IMR-90 (cell line): ENCODE measurements at regions not wholly inside any gene's neighbourhood (a gene's known extent, or its start where the extent isn't known, plus 50 kb on each side); places are given as distances from the start of the nearest gene placed in this dataset.

Source experiments
- ATAC-seq: fragments of 200-7000 bp; cut with Tn5 transposase; 2 replicates; pipeline ENCODE4 v1.9.1; 2020; ENCODE audit warnings: low read depth, mild to moderate bottlenecking, moderate library complexity
- BruUV-seq: library from RNA; stranded (reverse); fragments of 400-500 nt; replicated peaks from 2 replicates; lab custom pipeline; 2021; lab: Mats Ljungman, UMichigan
- CTCF ChIA-PET: fragments of 300-600 bp; formaldehyde crosslinking; extraction: SDS; loops from one replicate; lab custom pipeline; 2021; ENCODE audit warnings: antibody characterized with exemption; lab: Yijun Ruan, JAX
- POLR2A ChIA-PET: fragments of 300-600 bp; sonication (Branson Sonifier 250); formaldehyde crosslinking; loops from one replicate; lab custom pipeline; 2022; ENCODE audit warnings: antibody characterized with exemption; ENCODE audit not compliant: unreplicated experiment; lab: Charles Lee
- DNase-seq: peaks from one replicate; pipeline ENCODE4 v3.0.0; 2013
- H2AFZ ChIP-seq: replicated peaks from 2 replicates; pipeline ENCODE3; 2013; ENCODE audit warnings: low read length, mild to moderate bottlenecking; ENCODE audit not compliant: poor library complexity
- H2AK5ac ChIP-seq: 2 replicates; pipeline ENCODE4 v1.6.1; 2013; ENCODE audit warnings: low read depth, low read length, inconsistent platforms
- H2AK9ac ChIP-seq: replicated peaks from 2 replicates; pipeline ENCODE3; 2013; ENCODE audit warnings: mild to moderate bottlenecking, low read depth, low read length, moderate library complexity; ENCODE audit not compliant: poor library complexity
- H2BK120ac ChIP-seq: 2 replicates; pipeline ENCODE4 v1.6.1; 2013; ENCODE audit warnings: low read depth, low read length, inconsistent platforms
- H2BK15ac ChIP-seq: 3 replicates; pipeline ENCODE4 v1.6.1; 2013; ENCODE audit warnings: low read depth, low read length, inconsistent platforms
- H2BK20ac ChIP-seq: 2 replicates; pipeline ENCODE4 v1.6.1; 2013; ENCODE audit warnings: low read depth, mild to moderate bottlenecking, inconsistent platforms, low read length, moderate library complexity
- H2BK5ac ChIP-seq: 2 replicates; pipeline ENCODE4 v1.6.1; 2013; ENCODE audit warnings: mild to moderate bottlenecking, low read depth, low read length, inconsistent platforms; ENCODE audit not compliant: poor library complexity, severe bottlenecking
- H3K14ac ChIP-seq: replicated peaks from 2 replicates; pipeline ENCODE4 v1.6.1; 2013; ENCODE audit warnings: low read depth, low read length, inconsistent platforms
- H3K18ac ChIP-seq: 2 replicates; pipeline ENCODE4 v1.6.1; 2013; ENCODE audit warnings: low read depth, low read length, control low read depth
- H3K23ac ChIP-seq: 2 replicates; pipeline ENCODE4 v1.6.1; 2013; ENCODE audit warnings: low read depth, low read length, inconsistent platforms
- H3K27ac ChIP-seq: 2 replicates; pipeline ENCODE4 v1.5.1; 2013; ENCODE audit warnings: mild to moderate bottlenecking, control low read depth, low read length; ENCODE audit not compliant: insufficient read depth
- H3K27me3 ChIP-seq: 2 replicates; pipeline ENCODE4 v1.6.1; 2013; ENCODE audit warnings: low read length; ENCODE audit not compliant: control insufficient read depth, insufficient read depth
- H3K36me3 ChIP-seq: 2 replicates; pipeline ENCODE4 v1.6.1; 2013; ENCODE audit warnings: low read length, mixed read lengths; ENCODE audit not compliant: control insufficient read depth, insufficient read depth
- H3K4ac ChIP-seq: 2 replicates; pipeline ENCODE4 v1.6.1; 2013; ENCODE audit warnings: low read depth, low read length, inconsistent platforms
- H3K4me1 ChIP-seq: 2 replicates; pipeline ENCODE4 v1.6.1; 2013; ENCODE audit warnings: low read length, mixed read lengths; ENCODE audit not compliant: control insufficient read depth, insufficient read depth
- H3K4me2 ChIP-seq: 2 replicates; pipeline ENCODE4 v1.6.1; 2013; ENCODE audit warnings: low read depth, mild to moderate bottlenecking, control low read depth, low read length, moderate library complexity
- H3K4me3 ChIP-seq: 2 replicates; pipeline ENCODE4 v1.5.1; 2013; ENCODE audit warnings: low read depth, mild to moderate bottlenecking, control low read depth, low read length, moderate library complexity; ENCODE audit not compliant: insufficient read depth
- H3K56ac ChIP-seq: 2 replicates; pipeline ENCODE4 v1.6.1; 2013; ENCODE audit warnings: low read length, inconsistent platforms; ENCODE audit not compliant: insufficient read depth; ENCODE audit errors: extremely low read depth
- H3K79me1 ChIP-seq, 2 experiments: 2 replicates each; pipeline ENCODE4 v1.6.1; 2013; ENCODE audit warnings: low read length in 2 of 2, inconsistent platforms in 1 of 2, low read depth in 1 of 2
- H3K9ac ChIP-seq: 2 replicates; pipeline ENCODE4 v1.6.1; 2013; ENCODE audit warnings: low read depth, low read length, control low read depth
- H3K9me1 ChIP-seq: 2 replicates; pipeline ENCODE4 v1.6.1; 2013; ENCODE audit warnings: low read length, inconsistent platforms; ENCODE audit not compliant: insufficient read depth
- H3K9me3 ChIP-seq: 2 replicates; pipeline ENCODE4 v1.6.1; 2013; ENCODE audit warnings: low read length; ENCODE audit not compliant: control insufficient read depth, insufficient read depth
- H4K20me1 ChIP-seq: 2 replicates; pipeline ENCODE4 v1.6.1; 2013; ENCODE audit warnings: low read length, inconsistent platforms; ENCODE audit not compliant: insufficient read depth
- H4K5ac ChIP-seq: 2 replicates; pipeline ENCODE4 v1.6.1; 2013; ENCODE audit warnings: mild to moderate bottlenecking, low read depth, low read length, control low read depth
- H4K8ac ChIP-seq, 2 experiments: 2 replicates each; pipeline ENCODE4 v1.6.1; 2013; ENCODE audit warnings: low read depth in 2 of 2, low read length in 2 of 2, control low read depth in 1 of 2, inconsistent platforms in 1 of 2
- H4K91ac ChIP-seq: 2 replicates; pipeline ENCODE4 v1.6.1; 2013; ENCODE audit warnings: low read depth, low read length, inconsistent platforms; ENCODE audit not compliant: insufficient read depth
- BHLHE40 ChIP-seq: fragments of 150-350 bp; IDR thresholded peaks from 2 replicates; pipeline ENCODE4 v1.6.1; 2016; ENCODE audit warnings: mild to moderate bottlenecking, low read depth, low read length
- CEBPB ChIP-seq: IDR thresholded peaks from 2 replicates; pipeline ENCODE4 v1.6.1; 2012; ENCODE audit warnings: low read depth, low read length, improper control_type of control experiment
- CHD1 ChIP-seq: IDR thresholded peaks from 2 replicates; pipeline ENCODE4 v1.6.1; 2012; ENCODE audit warnings: low read depth, low read length, improper control_type of control experiment
- FOS ChIP-seq: fragments of 150-350 bp; IDR thresholded peaks from 2 replicates; pipeline ENCODE4 v1.6.1; 2016; ENCODE audit warnings: low read depth, low read length
- MAFK ChIP-seq: IDR thresholded peaks from 2 replicates; pipeline ENCODE4 v1.6.1; 2012; ENCODE audit warnings: low read depth, low read length, improper control_type of control experiment
- MXI1 ChIP-seq: IDR thresholded peaks from 2 replicates; pipeline ENCODE4 v1.6.1; 2012; ENCODE audit warnings: low read depth, mild to moderate bottlenecking, low read length, moderate library complexity, borderline replicate concordance
- NFE2L2 ChIP-seq: fragments of 150-350 bp; IDR thresholded peaks from 2 replicates; pipeline ENCODE4 v1.6.1; 2016; ENCODE audit warnings: low read depth, mild to moderate bottlenecking, low read length
- POLR2A ChIP-seq: IDR thresholded peaks from 2 replicates; pipeline ENCODE4 v1.6.1; 2012; ENCODE audit warnings: mild to moderate bottlenecking, low read depth, low read length
- RAD21 ChIP-seq: IDR thresholded peaks from 2 replicates; pipeline ENCODE4 v1.6.1; 2012; ENCODE audit warnings: low read length, improper control_type of control experiment
- RCOR1 ChIP-seq: IDR thresholded peaks from 2 replicates; pipeline ENCODE4 v1.6.1; 2012; ENCODE audit warnings: mild to moderate bottlenecking, low read length, improper control_type of control experiment; ENCODE audit not compliant: insufficient replicate concordance
- RFX5 ChIP-seq: IDR thresholded peaks from 2 replicates; pipeline ENCODE4 v1.8.0; 2012; ENCODE audit warnings: low read depth, mild to moderate bottlenecking, low read length, moderate library complexity
- SMC3 ChIP-seq: fragments of 150-350 bp; IDR thresholded peaks from 2 replicates; pipeline ENCODE4 v1.6.1; 2016; ENCODE audit warnings: low read depth, mild to moderate bottlenecking, antibody characterized with exemption, low read length, moderate library complexity
- WGBS, 2 experiments: methylation state at CpG; one replicate each; pipeline versions ENCODE4 v1.1.5 to v1.1.7; 2013; ENCODE audit warnings: missing lambda C conversion rate in 2 of 2; ENCODE audit not compliant: insufficient read length in 1 of 2; ENCODE audit errors: extremely low coverage in 2 of 2; 5-methylcytosine and 5-hydroxymethylcytosine counted together
- dilution Hi-C: fragments of 300-500 bp; cut with HindIII; formaldehyde crosslinking; loops from one replicate; pipeline ENCODE4 v1.14.3; 2018; ENCODE audit warnings: low sequenced_read_pairs; ENCODE audit not compliant: unreplicated experiment
- in situ Hi-C: fragments of 300-500 bp; cut with MboI; formaldehyde crosslinking; loops from 3 replicates; pipeline ENCODE4 v1.14.3; 2019; ENCODE audit warnings: low sequenced_read_pairs, inconsistent platforms, mixed read lengths
- intact Hi-C: fragments of 100-400 bp; cut with micrococcal nuclease; formaldehyde crosslinking; loops from 2 replicates; pipeline ENCODE4 v1.10.0; 2022
- TF ChIP-seq, protein P1 (sequence below): fragments of 150-350 bp; IDR thresholded peaks from 2 replicates; pipeline ENCODE4 v1.6.1; 2016; ENCODE audit warnings: low read depth, mild to moderate bottlenecking, low read length, moderate library complexity, borderline replicate concordance
- TF ChIP-seq, protein P2 (sequence below): fragments of 150-350 bp; IDR thresholded peaks from 2 replicates; pipeline ENCODE4 v1.6.1; 2017; ENCODE audit warnings: mild to moderate bottlenecking, antibody characterized with exemption, low read length, low read depth
- TF ChIP-seq, protein P3 (sequence below): conservative IDR thresholded peaks from 2 replicates; pipeline ENCODE4 v1.5.1; 2012; ENCODE audit warnings: mild to moderate bottlenecking, low read depth, low read length, improper control_type of control experiment

DNA sequence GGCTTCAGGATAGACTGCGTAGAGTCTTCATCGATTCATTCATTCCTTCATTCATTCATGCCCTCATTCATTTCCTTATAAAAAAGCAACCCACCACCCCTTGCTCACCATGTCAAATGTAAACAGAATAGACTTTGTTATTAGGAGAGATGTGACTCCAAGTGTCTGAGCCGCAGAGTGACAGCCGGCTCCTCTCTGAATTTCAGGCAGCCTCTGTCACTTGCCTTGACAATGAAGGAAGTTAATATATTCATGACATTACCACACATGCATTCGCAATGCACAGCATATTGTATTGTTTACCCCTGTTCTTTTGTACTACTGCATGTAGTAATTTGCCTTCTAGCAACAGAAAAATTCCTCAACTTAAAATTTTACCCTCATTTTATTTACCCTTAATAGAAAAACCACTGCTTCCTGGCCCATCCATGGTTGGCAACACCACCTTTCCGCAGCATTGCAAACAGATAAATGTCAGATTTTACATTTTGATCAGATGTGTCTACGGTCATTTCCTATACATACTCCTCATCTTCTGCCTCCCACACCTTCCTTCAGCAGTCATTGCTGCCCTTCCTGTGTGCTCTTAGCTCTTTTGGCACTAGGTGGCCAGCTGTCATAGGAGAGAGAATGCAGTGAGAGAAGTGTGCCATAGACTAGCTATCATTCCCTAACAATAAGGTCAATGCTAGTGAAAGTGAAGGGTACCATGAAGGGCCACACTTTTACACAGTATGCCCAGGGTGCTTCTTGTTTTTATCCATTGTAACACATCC, 1090.8 kb downstream of the BCL11A start:
- no peaks in the 10 kb centered on the region for H3K79me1 ChIP-seq
- no peak overlapping the region for H2BK15ac ChIP-seq
- no peak overlapping the region for H2BK20ac ChIP-seq
- no peaks in the 10 kb centered on the region for H3K9me1 ChIP-seq
- ChIA-PET CTCF (no interaction called here), POLR2A (no interaction called here)
- no peak overlapping the region for H4K5ac ChIP-seq
- H3K4ac ChIP-seq = no peak overlapping the region
- no peak overlapping the region for H2BK5ac ChIP-seq
- H2AFZ ChIP-seq = no peak overlapping the region
- no peak overlapping the region for H3K56ac ChIP-seq
- no peak overlapping the region for H3K14ac ChIP-seq
- TF ChIP-seq POLR2A (no peak), RFX5 (no peak), CHD1 (no peak), FOS (no peak), SMC3 (no peak), RAD21 (no peak), MAFK (no peak), CEBPB (no peak), BHLHE40 (no peak), NFE2L2 (no peak), MXI1 (no peak), RCOR1 (no peak)
- TF ChIP-seq, protein P1, sequence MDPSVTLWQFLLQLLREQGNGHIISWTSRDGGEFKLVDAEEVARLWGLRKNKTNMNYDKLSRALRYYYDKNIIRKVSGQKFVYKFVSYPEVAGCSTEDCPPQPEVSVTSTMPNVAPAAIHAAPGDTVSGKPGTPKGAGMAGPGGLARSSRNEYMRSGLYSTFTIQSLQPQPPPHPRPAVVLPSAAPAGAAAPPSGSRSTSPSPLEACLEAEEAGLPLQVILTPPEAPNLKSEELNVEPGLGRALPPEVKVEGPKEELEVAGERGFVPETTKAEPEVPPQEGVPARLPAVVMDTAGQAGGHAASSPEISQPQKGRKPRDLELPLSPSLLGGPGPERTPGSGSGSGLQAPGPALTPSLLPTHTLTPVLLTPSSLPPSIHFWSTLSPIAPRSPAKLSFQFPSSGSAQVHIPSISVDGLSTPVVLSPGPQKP = no peak
- TF ChIP-seq, protein P2, sequence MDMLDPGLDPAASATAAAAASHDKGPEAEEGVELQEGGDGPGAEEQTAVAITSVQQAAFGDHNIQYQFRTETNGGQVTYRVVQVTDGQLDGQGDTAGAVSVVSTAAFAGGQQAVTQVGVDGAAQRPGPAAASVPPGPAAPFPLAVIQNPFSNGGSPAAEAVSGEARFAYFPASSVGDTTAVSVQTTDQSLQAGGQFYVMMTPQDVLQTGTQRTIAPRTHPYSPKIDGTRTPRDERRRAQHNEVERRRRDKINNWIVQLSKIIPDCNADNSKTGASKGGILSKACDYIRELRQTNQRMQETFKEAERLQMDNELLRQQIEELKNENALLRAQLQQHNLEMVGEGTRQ = no peak
- TF ChIP-seq, protein P3, sequence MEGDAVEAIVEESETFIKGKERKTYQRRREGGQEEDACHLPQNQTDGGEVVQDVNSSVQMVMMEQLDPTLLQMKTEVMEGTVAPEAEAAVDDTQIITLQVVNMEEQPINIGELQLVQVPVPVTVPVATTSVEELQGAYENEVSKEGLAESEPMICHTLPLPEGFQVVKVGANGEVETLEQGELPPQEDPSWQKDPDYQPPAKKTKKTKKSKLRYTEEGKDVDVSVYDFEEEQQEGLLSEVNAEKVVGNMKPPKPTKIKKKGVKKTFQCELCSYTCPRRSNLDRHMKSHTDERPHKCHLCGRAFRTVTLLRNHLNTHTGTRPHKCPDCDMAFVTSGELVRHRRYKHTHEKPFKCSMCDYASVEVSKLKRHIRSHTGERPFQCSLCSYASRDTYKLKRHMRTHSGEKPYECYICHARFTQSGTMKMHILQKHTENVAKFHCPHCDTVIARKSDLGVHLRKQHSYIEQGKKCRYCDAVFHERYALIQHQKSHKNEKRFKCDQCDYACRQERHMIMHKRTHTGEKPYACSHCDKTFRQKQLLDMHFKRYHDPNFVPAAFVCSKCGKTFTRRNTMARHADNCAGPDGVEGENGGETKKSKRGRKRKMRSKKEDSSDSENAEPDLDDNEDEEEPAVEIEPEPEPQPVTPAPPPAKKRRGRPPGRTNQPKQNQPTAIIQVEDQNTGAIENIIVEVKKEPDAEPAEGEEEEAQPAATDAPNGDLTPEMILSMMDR = no peak
- DNase-seq (no peak), ATAC-seq (no peak)
- no peak overlapping the region for H3K4me2 ChIP-seq
- no peak overlapping the region for H4K91ac ChIP-seq
- no peak overlapping the region for H2AK5ac ChIP-seq
- no peak overlapping the region for H3K23ac ChIP-seq
- in situ Hi-C loops = no loop called here
- intact Hi-C loops = no loop called here
- H3K27me3 ChIP-seq = no peaks in the 10 kb centered on the region
- no TSS peak for BruUV-seq
- no peak overlapping the region for H3K18ac ChIP-seq
- H3K27ac ChIP-seq = no peak overlapping the region
- no peaks in the 10 kb centered on the region for H3K36me3 ChIP-seq
- dilution Hi-C loops = no loop called here
- H3K9ac ChIP-seq = no peak overlapping the region
- no peak overlapping the region for H4K8ac ChIP-seq
- no peak overlapping the region for H3K4me3 ChIP-seq
- 80% methylated on average over 1 of the region's 7 CpGs; no CpG with 5 or more reads in 1 of the 2 experiments for WGBS, 2 experiments
- H4K20me1 ChIP-seq = no peaks in the 10 kb centered on the region
- H3K9me3 ChIP-seq = no peaks in the 10 kb centered on the region
- H2AK9ac ChIP-seq = no peak overlapping the region
- H2BK120ac ChIP-seq = no peak overlapping the region
- no peaks in the 10 kb centered on the region for H3K4me1 ChIP-seq
